HCT116 (cell line): ENCODE measurements at regions not wholly inside any gene's neighbourhood (a gene's known extent, or its start where the extent isn't known, plus 50 kb on each side); places are given as distances from the start of the nearest gene placed in this dataset.
"Not testable (repeated sequence)": the region's sequence is repeated elsewhere in the genome, so short reads cannot be mapped to it uniquely, and the experiment has no call there.

ENCODE experiments used
- ATAC-seq: fragments of 200-7000 bp; cut with Tn5 transposase; 2 replicates; pipeline ENCODE4 v1.9.1; 2020; ENCODE audit warnings: mild to moderate bottlenecking, moderate library complexity
- BruUV-seq: library from RNA; stranded (reverse); fragments of 400-500 nt; replicated peaks from 2 replicates; lab custom pipeline; 2021; lab: Mats Ljungman, UMichigan
- CTCF ChIA-PET: fragments of 300-600 bp; sonication (Branson Sonifier 250); formaldehyde crosslinking; loops from one replicate; lab custom pipeline; 2021; ENCODE audit warnings: antibody characterized with exemption; lab: Charles Lee
- POLR2A ChIA-PET: fragments of 300-600, 350-600 bp; sonication (Branson Sonifier 250); formaldehyde crosslinking; loops from one replicate; lab custom pipeline; 2021; ENCODE audit warnings: antibody characterized with exemption; lab: Charles Lee
- RAD21 ChIA-PET, 2 experiments: fragments of 300-600 bp; sonication (Branson Sonifier 250); formaldehyde crosslinking; loops; one replicate each; lab custom pipeline; 2023; ENCODE audit warnings: low total read pairs in 2 of 2; ENCODE audit not compliant: uncharacterized antibody in 2 of 2, unreplicated experiment in 2 of 2, low non-redundant PET in 1 of 2; lab: Charles Lee
- DNase-seq: peaks from one replicate; pipeline ENCODE4 v3.0.0-alpha.2; 2010; ENCODE audit warnings: low read depth, low spot score
- H2AFZ ChIP-seq: fragments of 200-600 bp; shearing (Covaris generic), sonication (generic); 2 replicates; pipeline ENCODE4 v1.6.1; 2017; ENCODE audit warnings: low read depth, mixed run types, mixed read lengths, antibody characterized with exemption, low read length; ENCODE audit not compliant: poor library complexity, severe bottlenecking
- H3K27ac ChIP-seq: 2 replicates; pipeline ENCODE4 v1.5.1; 2012; ENCODE audit warnings: low read depth, low read length
- H3K27me3 ChIP-seq: fragments of 200-600 bp; sonication (generic); 2 replicates; pipeline ENCODE4 v1.6.1; 2016; ENCODE audit warnings: mixed run types, low read length, mixed read lengths; ENCODE audit not compliant: insufficient read depth
- H3K36me3 ChIP-seq, 2 experiments: fragments of 200-500 bp in 1 of 2; fragments of 200-600 bp in 1 of 2; sonication (Bioruptor generic) in 1 of 2; sonication (generic) in 1 of 2; 2 replicates each; pipeline versions ENCODE4 v1.5.1 to v1.6.1; 2014 to 2016; ENCODE audit warnings: low read length in 2 of 2, inconsistent platforms in 1 of 2, mixed read lengths in 1 of 2, mixed run types in 1 of 2; ENCODE audit not compliant: insufficient read depth in 2 of 2, control insufficient read depth in 1 of 2
- H3K4me1 ChIP-seq, 2 experiments: fragments of 200-600 bp in 1 of 2; sonication (generic) in 1 of 2; 2 replicates each; pipeline versions ENCODE4 v1.5.1 to v1.6.1; 2012 to 2017; ENCODE audit warnings: low read length in 2 of 2, inconsistent platforms in 1 of 2, mild to moderate bottlenecking in 1 of 2, mixed read lengths in 1 of 2, mixed run types in 1 of 2, moderate library complexity in 1 of 2; ENCODE audit not compliant: insufficient read depth in 2 of 2, control insufficient read depth in 1 of 2
- H3K4me2 ChIP-seq: fragments of 200-600 bp; sonication (generic); 2 replicates; pipeline ENCODE4 v1.6.1; 2017; ENCODE audit warnings: mixed run types, low read length, mixed read lengths
- H3K4me3 ChIP-seq, 2 experiments: fragments of 200-600 bp in 1 of 2; sonication (generic) in 1 of 2; replicated peaks in 1 of 2; 2 replicates each; pipeline ENCODE4 v1.5.1; 2011 to 2016; ENCODE audit warnings: low read length in 2 of 2, control low read depth in 1 of 2, low read depth in 1 of 2, mild to moderate bottlenecking in 1 of 2, mixed read lengths in 1 of 2, mixed run types in 1 of 2
- H3K79me2 ChIP-seq: fragments of 200-600 bp; sonication (generic); 2 replicates; pipeline ENCODE4 v1.6.1; 2017; ENCODE audit warnings: mild to moderate bottlenecking, mixed run types, low read length, moderate library complexity, mixed read lengths; ENCODE audit not compliant: insufficient read depth
- H3K9ac ChIP-seq: fragments of 200-600 bp; sonication (generic); 2 replicates; pipeline ENCODE4 v1.6.1; 2016; ENCODE audit warnings: low read length, mixed read lengths
- H3K9me2 ChIP-seq: fragments of 200-600 bp; sonication (generic), shearing (Covaris generic); 2 replicates; pipeline ENCODE4 v1.6.1; 2017; ENCODE audit warnings: mixed run types, mild to moderate bottlenecking, moderate library complexity; ENCODE audit not compliant: insufficient read depth
- H3K9me3 ChIP-seq, 2 experiments: fragments of 200-500 bp in 1 of 2; fragments of 200-600 bp in 1 of 2; sonication (Bioruptor generic) in 1 of 2; sonication (generic) in 1 of 2; 2 replicates each; pipeline ENCODE4 v1.6.1; 2014 to 2017; ENCODE audit warnings: low read length in 2 of 2, mixed read lengths in 2 of 2, inconsistent platforms in 1 of 2, low read depth in 1 of 2, mild to moderate bottlenecking in 1 of 2, mixed run types in 1 of 2, moderate library complexity in 1 of 2; ENCODE audit not compliant: control insufficient read depth in 1 of 2, insufficient read depth in 1 of 2
- H4K20me1 ChIP-seq: fragments of 200-600 bp; sonication (generic), shearing (Covaris generic); 2 replicates; pipeline ENCODE4 v1.6.1; 2017; ENCODE audit warnings: mixed run types, mild to moderate bottlenecking, moderate library complexity; ENCODE audit not compliant: insufficient read depth
- CBX3 ChIP-seq: IDR thresholded peaks from 2 replicates; pipeline ENCODE4 v1.6.1; 2012; ENCODE audit warnings: low read depth
- CEBPB ChIP-seq: IDR thresholded peaks from 2 replicates; pipeline ENCODE4 v1.6.1; 2012; ENCODE audit warnings: low read depth
- CTCF ChIP-seq, 3 experiments: fragments of 200-600 bp in 1 of 3; sonication (generic) in 1 of 3; IDR thresholded peaks in 2 of 3; conservative IDR thresholded peaks in 1 of 3; 2 replicates each; pipeline ENCODE4 v1.5.1; 2012 to 2017; ENCODE audit warnings: low read depth in 2 of 3, low read length in 2 of 3, antibody characterized with exemption in 1 of 3, borderline replicate concordance in 1 of 3, control low read depth in 1 of 3, mild to moderate bottlenecking in 1 of 3, mixed read lengths in 1 of 3, mixed run types in 1 of 3, moderate library complexity in 1 of 3; ENCODE audit not compliant: insufficient read depth in 1 of 3
- EZH2phosphoT487 ChIP-seq: fragments of 200-600 bp; IDR thresholded peaks from 2 replicates; pipeline ENCODE4 v1.6.1; 2018; ENCODE audit warnings: antibody characterized with exemption, borderline replicate concordance
- FOSL1 ChIP-seq: IDR thresholded peaks from 2 replicates; pipeline ENCODE4 v1.6.1; 2012; ENCODE audit warnings: low read depth
- RAD21 ChIP-seq: IDR thresholded peaks from 2 replicates; pipeline ENCODE4 v1.6.1; 2012; ENCODE audit warnings: low read depth, mild to moderate bottlenecking
- TCF7L2 ChIP-seq: IDR thresholded peaks from 2 replicates; pipeline ENCODE4 v1.7.0; 2011; ENCODE audit warnings: borderline replicate concordance, inconsistent platforms; ENCODE audit not compliant: insufficient read depth, insufficient read length; ENCODE audit errors: extremely low read depth
- intact Hi-C: fragments of 100-400 bp; cut with micrococcal nuclease; formaldehyde crosslinking; loops from 2 replicates; pipeline ENCODE4 v1.10.0; 2022
- TF ChIP-seq, protein P1 (sequence below): IDR thresholded peaks from 2 replicates; pipeline ENCODE4 v1.6.1; 2012

DNA sequence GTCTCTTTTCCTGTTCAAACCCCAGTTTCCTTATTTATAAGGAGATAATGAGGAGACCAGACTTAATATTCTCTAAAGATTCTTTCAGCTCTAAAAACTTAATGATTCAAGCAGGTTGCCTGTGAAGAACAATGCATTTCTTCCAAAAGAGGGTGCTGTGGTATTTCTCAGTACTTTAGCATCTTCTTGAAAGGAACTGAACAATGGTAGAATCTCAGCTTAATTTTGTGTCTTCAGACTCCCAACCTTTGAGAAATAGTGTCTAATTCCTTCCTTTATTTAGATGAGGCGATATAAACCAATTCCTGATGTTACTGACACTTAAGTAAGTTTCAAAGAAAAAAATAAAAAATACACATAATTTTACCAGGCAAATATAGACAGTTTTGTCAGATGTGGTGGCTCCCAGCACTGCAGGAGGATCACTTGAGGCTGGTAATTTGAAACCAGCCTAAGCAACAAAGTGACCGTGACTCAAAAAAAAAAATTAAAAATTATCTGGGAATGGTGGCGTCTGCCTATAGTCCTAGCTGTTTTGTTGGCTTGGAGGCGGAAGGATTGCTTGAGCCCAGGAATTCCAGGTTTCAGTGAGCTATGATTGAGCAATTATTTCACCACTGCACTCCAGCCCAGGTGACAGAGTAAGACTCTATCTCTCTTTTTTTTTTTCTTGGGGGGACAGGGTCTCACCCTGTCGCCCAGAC lies 76.9 kb upstream of the PSMA6 start:
- DNase-seq (peak; percentile 38), ATAC-seq (peak; percentile 73)
- Histone ChIP-seq H3K9me3 (no peaks in the 10 kb centered on the region), H3K36me3 (no peaks in the 10 kb centered on the region), H3K27ac (no peak overlapping the region), H3K9me2 (no peaks in the 10 kb centered on the region), H4K20me1 (no peaks in the 10 kb centered on the region), H3K4me2 (peak overlapping the region; percentile 5; the same call in 1 of the 2 replicates), H3K27me3 (no peaks in the 10 kb centered on the region), H3K4me1 (peaks cover 22 to 23% of the 10 kb centered on the region in 2 experiments), H3K4me3 (no peak overlapping the region), H2AFZ (no peak overlapping the region), H3K9ac (no peak overlapping the region), H3K79me2 (no peaks in the 10 kb centered on the region)
- no TSS peak for BruUV-seq
- intact Hi-C loops, result no loop called here
- POLR2A ChIA-PET, result interaction anchor here (0.9 kb wide), 1 partner anchor 189 kb away, joined by 4 read pairs; no protein-coding TSS in a partner anchor
- TF ChIP-seq EZH2phosphoT487, result no peak
- no peak for TF ChIP-seq FOSL1
- no peak for TF ChIP-seq CEBPB
- TF ChIP-seq CBX3, result no peak
- TF ChIP-seq TCF7L2, result no peak
- TF ChIP-seq, protein P1, sequence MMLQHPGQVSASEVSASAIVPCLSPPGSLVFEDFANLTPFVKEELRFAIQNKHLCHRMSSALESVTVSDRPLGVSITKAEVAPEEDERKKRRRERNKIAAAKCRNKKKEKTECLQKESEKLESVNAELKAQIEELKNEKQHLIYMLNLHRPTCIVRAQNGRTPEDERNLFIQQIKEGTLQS, result no peak
- peak; percentile 75 for TF ChIP-seq RAD21
- peak; percentile 35 to 66 (median 48); a peak in 5 of 6 replicates for TF ChIP-seq CTCF (IDR thresholded peaks at IDR 0.05 in 2 of 3, conservative IDR thresholded peaks at IDR 0.05 in 1 of 3; ENCODE audit: borderline replicate concordance in 1 of 3, insufficient read depth in 1 of 3, low read depth in 2 of 3, low read length in 2 of 3)
- RAD21 ChIA-PET, result interaction anchor here (0.6 to 1.7 kb wide), 5 partner anchors 14 to 190 kb away, joined by 3 to 5 read pairs (median 4); partner anchors contain the start of gene NFKBIA (in 1 of the 2)
- CTCF ChIA-PET, result interaction anchor here (0.7 to 1.8 kb wide), 19 partner anchors 9 to 603 kb away, joined by 3 to 14 read pairs (median 4); partner anchors contain the start of gene NFKBIA

- ATAC-seq, RAD21 ChIA-PET, H3K4me2 ChIP-seq, DNase-seq, intact Hi-C loops, H4K20me1 ChIP-seq, POLR2A ChIA-PET, H3K9ac ChIP-seq, H2AFZ ChIP-seq, H3K27me3 ChIP-seq, H3K27ac ChIP-seq, H3K36me3 ChIP-seq, BruUV-seq, H3K4me3 ChIP-seq, CTCF ChIA-PET, H3K9me2 ChIP-seq, H3K9me3 ChIP-seq, H3K79me2 ChIP-seq: not testable (repeated sequence)
- peaks cover 22 to 23% of the 10 kb centered on the region in 2 experiments for H3K4me1 ChIP-seq
Observed at GRCh38 chr14:35218176-35218575, 74.0 kb upstream of the PSMA6 start.
